Neural progenitor cell (in vitro differentiated cells): ENCODE measurements at regions not wholly inside any gene's neighbourhood (a gene's known extent, or its start where the extent isn't known, plus 50 kb on each side); places are given as distances from the start of the nearest gene placed in this dataset.
"Not testable (repeated sequence)": the region's sequence is repeated elsewhere in the genome, so short reads cannot be mapped to it uniquely, and the experiment has no call there.

ENCODE experiments used
- DNase-seq: peaks from one replicate; pipeline ENCODE4 v3.0.0-alpha.2; 2016; ENCODE audit warnings: low spot score
- H2AFZ ChIP-seq: fragments of 200-600 bp; sonication (generic); replicated peaks from 2 replicates; pipeline ENCODE4 v1.6.1; 2016; ENCODE audit warnings: antibody characterized with exemption
- H3F3A ChIP-seq: fragments of 200-600 bp; sonication (generic); 2 replicates; pipeline ENCODE4 v1.6.1; 2016; ENCODE audit warnings: antibody characterized with exemption, low read depth
- H3K27ac ChIP-seq: fragments of 200-600 bp; sonication (generic); 2 replicates; pipeline ENCODE4 v1.5.1; 2016; ENCODE audit warnings: mild to moderate bottlenecking
- H3K27me3 ChIP-seq: fragments of 200-600 bp; sonication (generic); 2 replicates; pipeline ENCODE4 v1.6.1; 2016; ENCODE audit warnings: mild to moderate bottlenecking, moderate library complexity
- H3K36me3 ChIP-seq: fragments of 200-600 bp; sonication (generic); 2 replicates; pipeline ENCODE4 v1.5.1; 2016
- H3K4me1 ChIP-seq: fragments of 200-600 bp; sonication (generic); 2 replicates; pipeline ENCODE4 v1.6.1; 2016; ENCODE audit warnings: mixed run types
- H3K4me2 ChIP-seq: fragments of 200-600 bp; sonication (generic); 2 replicates; pipeline ENCODE4 v1.6.1; 2016
- H3K4me3 ChIP-seq: fragments of 200-600 bp; sonication (generic); 2 replicates; pipeline ENCODE4 v1.5.1; 2016
- H3K79me2 ChIP-seq: fragments of 200-600 bp; sonication (generic); 2 replicates; pipeline ENCODE4 v1.6.1; 2016; ENCODE audit warnings: low read depth
- H3K9ac ChIP-seq: fragments of 200-600 bp; sonication (generic); 2 replicates; pipeline ENCODE4 v1.6.1; 2016
- H3K9me3 ChIP-seq: fragments of 200-600 bp; sonication (generic); 2 replicates; pipeline ENCODE4 v1.5.1; 2016; ENCODE audit warnings: low read depth
- H4K20me1 ChIP-seq: fragments of 200-600 bp; sonication (generic); 2 replicates; pipeline ENCODE4 v1.6.1; 2016; ENCODE audit warnings: low read depth
- H3K27ac Mint-ChIP-seq: 3 replicates; pipeline ENCODE4 v1.8.0; 2021; ENCODE audit warnings: mixed read lengths
- H3K27me3 Mint-ChIP-seq: 2 replicates; pipeline ENCODE4 v1.8.0; 2022; ENCODE audit warnings: low read depth, mild to moderate bottlenecking, inconsistent platforms, moderate library complexity, mixed read lengths; ENCODE audit not compliant: insufficient read depth
- H3K36me3 Mint-ChIP-seq: 3 replicates; pipeline ENCODE4 v1.8.0; 2021; ENCODE audit warnings: mixed read lengths
- H3K4me1 Mint-ChIP-seq: 3 replicates; pipeline ENCODE4 v1.8.0; 2021; ENCODE audit warnings: mixed read lengths
- H3K4me3 Mint-ChIP-seq: 3 replicates; pipeline ENCODE4 v1.8.0; 2021; ENCODE audit warnings: mild to moderate bottlenecking, moderate library complexity, mixed read lengths
- H3K9me3 Mint-ChIP-seq: 3 replicates; pipeline ENCODE4 v1.8.0; 2020; ENCODE audit warnings: mixed read lengths
- CTCF ChIP-seq: fragments of 200-600 bp; sonication (generic); IDR thresholded peaks from 2 replicates; pipeline ENCODE4 v1.5.1; 2017; ENCODE audit warnings: antibody characterized with exemption, mild to moderate bottlenecking
- EZH2 ChIP-seq: fragments of 200-600 bp; sonication (generic); IDR thresholded peaks from 2 replicates; pipeline ENCODE4 v1.6.1; 2017; ENCODE audit warnings: antibody characterized with exemption, mild to moderate bottlenecking, moderate library complexity
- EZH2phosphoT487 ChIP-seq: fragments of 200-600 bp; sonication (generic); IDR thresholded peaks from 2 replicates; pipeline ENCODE4 v1.6.1; 2017; ENCODE audit warnings: antibody characterized with exemption

- H3K27me3 Mint-ChIP-seq: no peaks in the 10 kb centered on the region
- H3K4me3 Mint-ChIP-seq: no peak overlapping the region
- H3K36me3 Mint-ChIP-seq: peaks cover 5% of the 10 kb centered on the region
- no peaks in the 10 kb centered on the region for H3K4me1 ChIP-seq
- DNase-seq: no peak
- TF ChIP-seq EZH2phosphoT487: no peak
- TF ChIP-seq CTCF: no peak
- no peak for TF ChIP-seq EZH2
- H3K4me1 Mint-ChIP-seq: peaks cover 23% of the 10 kb centered on the region
- no peak overlapping the region for H3K27ac Mint-ChIP-seq
- H3K79me2 ChIP-seq: no peaks in the 10 kb centered on the region
- no peak overlapping the region for H3K27ac ChIP-seq
- H3K9me3 Mint-ChIP-seq: peaks cover 17% of the 10 kb centered on the region
- no peaks in the 10 kb centered on the region for H3F3A ChIP-seq
- H3K9me3 ChIP-seq: no peaks in the 10 kb centered on the region
- no peak overlapping the region for H3K9ac ChIP-seq
- no peaks in the 10 kb centered on the region for H3K36me3 ChIP-seq
- H3K4me3 ChIP-seq: no peak overlapping the region
- no peaks in the 10 kb centered on the region for H3K27me3 ChIP-seq
- H3K4me2 ChIP-seq: no peak overlapping the region
- no peaks in the 10 kb centered on the region for H4K20me1 ChIP-seq
- no peak overlapping the region for H2AFZ ChIP-seq
Observed at GRCh38 chr11:127950162-127950561, 637.2 kb downstream of the ETS1 start.

- no peaks in the 10 kb centered on the region for H4K20me1 ChIP-seq
- no peak for TF ChIP-seq EZH2
- no peak for TF ChIP-seq EZH2phosphoT487
- no peak for TF ChIP-seq CTCF
- no peaks in the 10 kb centered on the region for H3K36me3 ChIP-seq
- H3K4me1 ChIP-seq: no peaks in the 10 kb centered on the region
- no peaks in the 10 kb centered on the region for H3K79me2 ChIP-seq
- Mint-ChIP-seq H3K27me3 (peaks cover 3% of the 10 kb centered on the region), H3K9me3 (peaks cover 9% of the 10 kb centered on the region), H3K36me3 (peaks cover 2% of the 10 kb centered on the region), H3K4me3 (no peak overlapping the region), H3K27ac (peak overlapping the region; percentile 84), H3K4me1 (peaks cover 33% of the 10 kb centered on the region)
- no peak overlapping the region for H2AFZ ChIP-seq
- H3K9me3 ChIP-seq: no peaks in the 10 kb centered on the region
- DNase-seq: no peak
- no peaks in the 10 kb centered on the region for H3K27me3 ChIP-seq
- no peak overlapping the region for H3K9ac ChIP-seq
- no peak overlapping the region for H3K4me2 ChIP-seq
- no peak overlapping the region for H3K4me3 ChIP-seq
- H3K27ac ChIP-seq: no peak overlapping the region
- no peaks in the 10 kb centered on the region for H3F3A ChIP-seq
Observed at GRCh38 chr11:127943763-127944162, 643.6 kb downstream of the ETS1 start.

- no peaks in the 10 kb centered on the region for H3K79me2 ChIP-seq
- no peaks in the 10 kb centered on the region for H3K27me3 ChIP-seq
Observed at GRCh38 chr11:127943152-127943551, 644.2 kb downstream of the ETS1 start.

GRCh38 chr11:127941554-127941953 lies 645.8 kb downstream of the ETS1 start:
- H3F3A ChIP-seq, H3K9me3 Mint-ChIP-seq, H3K4me2 ChIP-seq, H3K9ac ChIP-seq, H3K9me3 ChIP-seq, H3K27me3 ChIP-seq, H3K79me2 ChIP-seq, H3K36me3 Mint-ChIP-seq, H3K27me3 Mint-ChIP-seq, DNase-seq, H3K36me3 ChIP-seq, H3K4me3 Mint-ChIP-seq, H4K20me1 ChIP-seq, H3K4me1 ChIP-seq, H3K4me3 ChIP-seq, H3K27ac ChIP-seq, H3K27ac Mint-ChIP-seq, H2AFZ ChIP-seq: not testable (repeated sequence)
- H3K4me1 Mint-ChIP-seq: peaks cover 51% of the 10 kb centered on the region

More at GRCh38 chr11:127943152-127943551, 644.2 kb downstream of the ETS1 start:
- Histone ChIP-seq H3K4me3 (no peak overlapping the region), H3K9ac (no peak overlapping the region), H3K27ac (no peak overlapping the region), H3K4me2 (no peak overlapping the region), H2AFZ (no peak overlapping the region), H3K9me3 (no peaks in the 10 kb centered on the region), H4K20me1 (no peaks in the 10 kb centered on the region), H3F3A (no peaks in the 10 kb centered on the region), H3K4me1 (no peaks in the 10 kb centered on the region), H3K36me3 (no peaks in the 10 kb centered on the region)
- H3K27ac Mint-ChIP-seq: peak overlapping the region; percentile 84
- no peak for TF ChIP-seq CTCF
- peaks cover 37% of the 10 kb centered on the region for H3K4me1 Mint-ChIP-seq
- peaks cover 2% of the 10 kb centered on the region for H3K36me3 Mint-ChIP-seq
- peaks cover 9% of the 10 kb centered on the region for H3K9me3 Mint-ChIP-seq
- H3K4me3 Mint-ChIP-seq: no peak overlapping the region
- peaks cover 3% of the 10 kb centered on the region for H3K27me3 Mint-ChIP-seq
- DNase-seq: no peak
